Globus pallidus (tissue), 1 donor: ENCODE measurements at regions not wholly inside any gene's neighbourhood (a gene's known extent, or its start where the extent isn't known, plus 50 kb on each side); places are given as distances from the start of the nearest gene placed in this dataset.
"Not testable (repeated sequence)": the region's sequence is repeated elsewhere in the genome, so short reads cannot be mapped to it uniquely, and the experiment has no call there.

Source experiments
- DNase-seq: peaks from one replicate; pipeline ENCODE4 v3.0.0-alpha.2; 2015; ENCODE audit warnings: low spot score

DNA sequence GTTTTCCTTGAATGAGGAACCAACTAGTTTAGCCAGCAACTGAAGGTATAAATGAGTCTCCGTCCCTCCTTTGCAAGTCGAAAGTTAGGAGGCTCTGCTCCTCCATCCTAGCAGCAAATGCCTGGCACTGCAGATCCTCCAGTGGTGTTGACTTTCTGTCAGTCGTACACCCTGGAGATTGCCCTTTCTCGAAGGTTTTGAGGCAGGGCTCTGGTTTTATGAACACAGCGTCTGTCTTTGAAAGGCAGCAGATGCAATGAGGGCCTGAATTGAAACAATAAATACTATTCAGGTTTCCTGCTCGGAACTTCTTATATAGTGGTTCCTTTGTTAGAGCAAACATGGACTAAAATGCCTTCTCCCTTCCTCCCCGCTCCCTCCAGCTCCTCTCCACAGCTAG, 284.0 kb downstream of the TMEM38B start:
- peak; percentile 80 for DNase-seq

DNA sequence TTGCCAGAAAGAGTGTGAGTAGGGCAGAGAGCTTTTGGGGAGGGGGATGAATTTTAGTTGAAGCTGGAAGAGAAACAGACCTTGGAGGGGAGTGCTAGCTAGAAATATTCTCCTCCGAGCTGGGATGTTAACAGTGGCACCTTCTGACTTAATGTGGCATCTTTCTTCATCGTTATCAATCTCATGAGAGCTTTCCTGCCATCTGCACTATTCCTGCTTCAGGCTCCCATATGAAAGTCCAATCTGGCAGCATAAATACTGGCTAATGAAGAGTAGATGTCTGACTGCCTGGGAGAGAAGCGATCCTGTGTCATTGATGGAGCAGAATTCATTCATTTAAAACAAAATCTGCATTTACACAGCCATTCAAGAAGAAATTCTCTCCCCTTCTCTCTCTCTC, 284.5 kb downstream of the TMEM38B start:
- DNase-seq = no peak

DNA sequence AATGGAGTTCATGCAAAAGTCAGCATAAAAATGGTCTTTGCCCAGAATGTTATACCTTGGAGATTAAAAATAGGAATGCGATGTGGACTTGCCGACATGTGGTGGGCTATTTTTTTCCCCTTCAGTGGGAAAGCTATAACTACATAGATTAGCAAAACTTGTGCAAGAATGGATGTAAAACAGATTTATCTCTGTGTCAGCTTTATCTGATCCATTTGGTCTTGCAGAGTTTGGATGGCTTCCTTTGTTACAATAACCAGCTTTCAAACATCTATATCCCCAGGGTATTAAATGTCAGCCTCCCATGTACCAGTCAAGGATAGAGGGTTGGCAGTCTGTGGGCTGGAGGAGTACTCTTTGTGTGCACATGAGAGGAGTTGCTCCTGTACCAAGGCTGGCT, 284.9 kb downstream of the TMEM38B start:
- no peak for DNase-seq

DNA sequence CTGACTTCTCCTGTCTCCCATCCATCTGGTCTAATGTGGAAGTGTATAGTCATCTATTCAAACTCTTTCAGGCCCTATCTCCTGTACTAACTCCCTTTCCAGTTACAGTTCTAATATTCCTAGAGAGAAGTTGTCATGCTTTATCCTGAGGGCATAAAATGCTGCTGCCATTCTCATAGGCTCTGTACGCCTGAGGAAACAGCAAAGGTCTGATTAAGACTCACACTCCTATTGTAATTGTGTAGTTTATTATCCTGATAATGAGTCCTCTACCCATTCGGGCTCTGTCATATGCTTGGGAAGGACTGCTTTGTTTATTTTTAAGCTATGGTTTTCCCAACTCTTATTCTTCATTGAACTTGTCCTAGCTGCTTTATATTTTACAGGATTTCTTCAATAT, 290.4 kb downstream of the TMEM38B start:
- DNase-seq = no peak

DNA sequence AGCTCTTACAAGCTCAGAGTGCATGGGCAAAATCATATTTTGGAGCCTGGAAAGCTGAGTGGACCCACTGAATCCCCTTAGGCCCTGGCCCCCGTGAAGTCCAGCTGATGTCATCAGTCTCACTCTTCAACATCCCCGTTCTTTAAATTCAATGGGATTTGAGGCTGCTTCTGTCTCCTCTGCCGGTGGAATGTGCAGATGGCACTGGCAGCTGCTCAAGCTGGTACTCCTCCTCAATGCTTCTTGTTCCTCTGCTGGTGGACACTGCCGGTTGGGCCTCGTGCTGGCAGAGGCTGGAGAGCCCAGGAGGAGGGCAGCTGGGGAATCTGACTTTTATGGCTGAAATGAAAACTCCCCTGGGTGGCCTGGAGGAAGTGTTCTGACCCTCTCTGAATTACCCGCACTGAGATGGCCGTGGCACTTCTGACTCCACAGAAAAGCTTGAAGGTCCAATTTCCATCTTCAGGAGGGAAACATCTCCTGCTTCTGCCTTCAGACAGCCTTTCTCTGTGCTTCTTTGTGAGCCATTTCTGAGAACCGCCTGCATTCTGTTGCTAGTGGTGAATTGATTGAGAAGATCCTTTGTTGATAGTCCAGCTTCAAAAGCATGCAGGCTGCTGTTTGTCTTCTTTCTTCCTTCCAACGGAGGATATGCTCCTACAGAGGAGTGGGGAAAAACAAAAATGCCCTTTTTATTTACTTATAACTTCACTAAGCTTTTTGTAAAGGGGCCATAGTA, 298.9 kb downstream of the TMEM38B start:
- DNase-seq = peak; percentile 84

DNA sequence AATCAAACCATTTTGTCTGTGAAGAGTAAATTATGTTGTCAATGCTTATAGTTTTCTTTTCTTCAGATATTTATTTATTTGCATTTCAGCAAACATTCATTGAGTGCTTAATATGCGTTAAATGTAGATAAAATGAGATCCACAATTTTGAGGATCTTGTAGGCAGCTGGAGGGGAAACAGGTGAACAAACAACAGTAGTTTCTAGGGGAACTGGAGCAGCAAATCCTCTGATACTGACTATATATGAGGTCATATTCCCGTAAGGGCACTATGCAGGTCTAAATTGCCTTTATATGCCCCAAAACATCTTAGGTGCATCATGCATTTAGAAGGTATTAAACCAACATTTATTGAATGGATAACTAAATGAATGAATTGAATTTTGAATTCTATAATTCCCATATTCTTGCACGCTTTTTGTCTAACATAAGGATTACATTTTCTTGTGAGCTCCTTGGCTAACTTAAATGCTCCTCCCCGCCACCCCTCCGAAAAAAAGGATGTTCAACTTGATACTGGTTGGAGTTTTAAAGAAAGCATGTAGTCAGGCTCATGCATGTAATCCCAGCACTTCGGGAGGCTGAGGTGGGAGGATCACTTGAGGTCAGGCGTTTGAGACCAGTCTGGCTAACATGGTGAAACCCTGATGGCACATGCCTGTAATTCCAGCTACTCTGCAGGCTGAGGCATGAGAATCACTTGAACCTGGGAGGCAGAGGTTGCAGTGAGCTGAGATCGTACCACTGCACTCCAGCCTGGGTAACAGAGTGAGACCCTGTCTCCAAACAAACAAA, 299.8 kb downstream of the TMEM38B start:
- DNase-seq = no peak

DNA sequence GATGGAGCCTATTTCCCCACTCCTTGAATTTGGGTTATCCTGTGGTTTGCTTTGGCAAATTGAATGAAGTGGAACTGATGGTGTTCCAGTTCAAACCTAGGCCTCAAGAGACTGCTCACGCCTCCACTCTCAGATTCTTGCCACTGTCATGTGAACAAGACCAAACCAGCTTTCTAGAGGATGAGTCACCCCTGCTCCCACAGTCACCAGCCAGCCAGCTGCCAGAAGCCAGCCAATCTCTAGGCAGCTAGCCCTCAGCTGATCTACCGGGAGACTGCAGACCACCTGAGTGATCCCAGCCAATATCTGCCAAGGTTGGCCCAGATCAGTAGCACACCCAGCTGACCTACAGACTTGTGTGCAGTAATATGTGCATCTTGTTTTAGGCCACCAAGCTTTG, 300.6 kb downstream of the TMEM38B start:
- peak; percentile 61 for DNase-seq

DNA sequence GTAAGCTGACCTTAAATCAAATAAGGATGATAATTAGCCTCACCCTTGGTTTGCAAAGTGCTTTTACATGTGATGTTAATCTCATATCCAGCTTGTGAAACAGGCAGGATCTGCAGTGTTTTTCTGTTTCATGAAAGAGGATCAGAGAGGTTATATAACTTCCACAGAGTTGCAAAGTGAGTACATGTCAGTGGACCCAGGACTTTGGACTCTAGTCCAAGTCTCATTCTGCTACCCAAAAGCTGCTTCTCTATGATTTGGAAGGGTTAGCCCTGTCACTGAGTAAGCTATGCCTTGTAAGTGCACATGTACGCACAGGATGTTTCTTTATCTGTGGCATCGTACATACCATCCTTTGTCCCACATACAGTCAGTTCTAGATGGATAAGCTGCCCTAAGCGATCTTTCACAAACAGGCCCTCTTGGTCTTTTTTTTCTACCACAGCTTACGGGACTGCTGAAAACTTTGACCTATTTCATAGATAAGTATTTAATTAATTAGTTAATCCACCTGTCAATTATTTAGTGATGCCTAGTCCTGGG, 322.9 kb downstream of the TMEM38B start:
- DNase-seq = no peak

DNA sequence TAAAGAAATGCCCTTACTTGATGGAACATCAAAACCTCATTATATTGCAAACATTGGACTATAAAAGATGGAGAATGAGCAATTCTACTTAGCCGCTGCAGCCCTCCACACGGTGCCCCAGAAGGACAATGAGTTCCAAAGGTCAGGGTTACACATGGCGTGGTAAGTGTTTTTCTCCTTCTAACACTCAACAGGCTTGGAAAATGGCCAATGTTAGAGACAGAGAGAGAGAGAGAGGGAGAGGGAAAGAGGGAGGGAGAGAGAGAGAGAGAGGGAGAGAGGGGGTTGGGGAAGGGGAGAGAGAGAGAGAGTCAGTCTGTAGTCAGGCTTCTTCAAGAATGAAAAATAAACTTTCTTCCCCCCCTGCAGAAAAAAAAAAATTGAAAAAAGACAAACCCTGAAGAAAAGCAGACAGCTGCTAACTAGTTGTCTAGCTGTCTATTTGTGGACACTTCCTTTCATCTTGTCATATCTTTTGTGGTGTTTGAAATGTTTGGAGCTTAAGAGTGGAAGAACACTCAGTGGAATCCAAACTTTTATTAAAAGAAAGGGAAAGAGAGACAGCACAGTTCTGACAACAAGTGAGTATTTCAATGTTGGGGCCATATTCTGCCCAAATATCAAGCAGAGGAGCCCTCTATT, 324.8 kb downstream of the TMEM38B start:
- DNase-seq = no peak

DNA sequence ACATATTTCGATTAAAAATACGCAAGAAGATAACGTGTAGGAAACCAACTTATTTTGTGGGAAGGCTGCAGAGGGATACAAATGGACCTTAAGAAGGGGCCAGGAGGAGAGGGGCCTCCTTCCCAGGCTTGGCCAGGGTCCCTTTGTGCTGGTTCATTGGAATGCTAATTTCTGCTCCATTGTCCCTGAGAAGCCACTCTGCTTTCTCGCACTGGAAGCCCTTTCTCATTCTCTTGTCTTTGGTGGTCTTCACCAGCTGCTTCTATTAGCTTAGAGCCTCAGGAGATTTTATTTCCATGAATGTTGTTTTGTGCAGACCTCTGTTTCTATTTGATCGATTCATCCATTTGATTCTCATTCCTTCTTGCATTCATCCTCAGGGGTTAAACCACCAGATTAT, 325.4 kb downstream of the TMEM38B start:
- no peak for DNase-seq

DNA sequence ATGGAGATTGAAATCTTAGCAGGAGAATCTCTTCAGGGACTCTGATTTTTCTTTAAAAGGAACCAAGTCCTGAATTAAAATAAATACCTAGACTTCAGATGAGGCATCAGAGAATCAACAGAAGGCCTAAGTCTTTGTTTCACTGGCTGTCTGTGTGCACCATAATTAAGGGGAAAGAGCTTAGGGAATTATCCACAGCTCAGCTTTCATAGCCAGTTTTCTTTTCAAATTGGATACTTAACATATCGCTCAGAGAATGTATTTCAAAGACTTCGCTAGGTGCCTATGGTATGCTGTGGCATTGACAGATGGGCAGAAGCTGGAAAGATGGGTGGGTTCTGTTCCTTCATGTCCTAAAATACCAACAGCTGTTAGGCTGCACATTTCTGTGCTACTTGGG, 325.8 kb downstream of the TMEM38B start:
- DNase-seq = no peak

DNA sequence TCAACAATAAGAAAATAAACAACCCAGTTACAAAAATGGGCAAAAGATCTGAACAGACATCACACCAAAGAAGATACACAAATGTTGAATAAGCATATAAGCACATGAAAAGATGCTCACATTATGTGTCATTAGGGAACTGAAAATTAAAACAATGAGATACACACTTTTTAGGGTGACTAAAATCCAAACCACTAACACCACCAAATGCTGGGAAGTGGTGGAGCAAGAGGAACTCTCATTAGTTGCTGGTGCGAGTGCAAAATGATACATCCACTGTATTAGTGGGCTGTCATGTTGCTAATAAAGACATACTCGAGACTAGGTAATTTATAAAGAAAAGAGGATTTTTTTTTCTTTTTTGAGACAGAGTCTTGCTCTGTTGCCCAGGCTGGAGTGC, 329.1 kb downstream of the TMEM38B start:
- DNase-seq = no peak

DNA sequence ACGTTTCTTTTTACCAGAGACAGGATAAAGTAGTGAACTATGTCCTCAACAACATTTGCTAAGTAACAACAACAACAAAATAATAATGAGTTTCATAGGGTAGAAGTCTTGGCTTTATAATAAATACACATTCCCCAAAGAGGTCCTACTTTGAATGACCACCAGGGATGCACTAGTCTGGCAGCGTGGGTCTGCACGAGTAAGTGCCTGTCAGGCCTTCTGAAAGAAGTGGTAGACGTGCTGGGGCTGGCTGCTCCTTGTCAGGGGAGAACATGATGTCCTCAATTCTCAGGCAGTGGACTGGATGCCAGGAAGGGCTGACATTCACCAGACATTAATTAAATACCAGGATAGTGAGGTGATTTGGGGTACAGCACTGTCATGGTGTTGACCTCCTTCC, 331.1 kb downstream of the TMEM38B start:
- no peak for DNase-seq

DNA sequence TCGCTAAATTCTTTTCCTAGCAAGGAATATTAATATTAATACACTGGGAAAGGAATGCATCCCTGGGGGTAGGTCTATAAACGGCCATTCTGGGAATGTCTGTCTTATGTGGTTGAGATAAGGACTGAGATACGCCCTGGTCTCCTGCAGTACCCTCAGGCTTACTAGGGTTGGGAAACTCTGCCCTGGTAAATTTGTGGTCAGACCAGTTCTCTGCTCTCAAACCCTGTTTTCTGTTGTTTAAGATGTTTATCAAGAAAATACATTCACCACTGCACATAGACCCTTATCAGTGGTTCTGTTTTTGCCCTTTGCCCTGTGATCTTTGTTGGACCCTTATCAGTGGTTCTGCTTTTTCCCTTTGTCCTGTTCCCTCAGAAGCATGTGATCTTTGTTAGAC, 335.8 kb downstream of the TMEM38B start:
- not testable (repeated sequence) for DNase-seq

DNA sequence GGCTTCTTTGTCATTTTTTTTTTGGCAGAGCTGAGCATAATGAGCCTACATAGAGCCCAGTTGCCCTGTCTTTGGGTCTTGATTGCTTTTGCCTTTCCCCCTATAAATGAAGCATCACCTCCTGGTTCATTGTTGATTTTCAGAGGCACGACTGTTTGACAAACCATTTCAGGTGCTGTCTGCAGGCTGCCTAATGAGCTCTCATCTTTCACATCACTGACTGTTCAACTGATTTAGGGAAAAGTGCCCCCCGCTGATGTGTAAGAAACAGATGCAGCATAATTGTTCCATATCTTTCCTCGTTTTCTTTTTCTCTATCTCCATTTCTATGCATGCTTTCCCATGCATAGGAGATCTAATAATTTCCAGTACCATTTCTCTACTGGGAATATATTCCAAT, 338.6 kb downstream of the TMEM38B start:
- no peak for DNase-seq

DNA sequence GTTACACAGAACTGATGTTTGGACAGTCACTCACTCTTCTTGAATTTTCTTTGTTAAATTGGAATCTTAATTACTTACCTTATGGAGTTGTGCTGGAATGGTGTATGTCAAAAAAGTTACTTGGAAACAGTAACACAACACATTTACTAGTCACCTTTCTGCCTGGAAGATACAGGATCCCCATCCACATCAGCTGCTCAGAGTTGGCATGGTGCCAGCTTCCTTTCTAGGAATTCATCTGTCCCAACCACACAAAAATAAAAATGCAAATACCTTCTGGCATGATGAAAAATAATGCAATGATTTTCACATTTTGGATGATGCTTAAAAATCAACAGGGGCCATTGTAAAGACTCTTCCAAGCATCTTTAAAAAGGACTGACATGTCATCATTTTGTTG, 341.5 kb downstream of the TMEM38B start:
- DNase-seq = no peak

DNA sequence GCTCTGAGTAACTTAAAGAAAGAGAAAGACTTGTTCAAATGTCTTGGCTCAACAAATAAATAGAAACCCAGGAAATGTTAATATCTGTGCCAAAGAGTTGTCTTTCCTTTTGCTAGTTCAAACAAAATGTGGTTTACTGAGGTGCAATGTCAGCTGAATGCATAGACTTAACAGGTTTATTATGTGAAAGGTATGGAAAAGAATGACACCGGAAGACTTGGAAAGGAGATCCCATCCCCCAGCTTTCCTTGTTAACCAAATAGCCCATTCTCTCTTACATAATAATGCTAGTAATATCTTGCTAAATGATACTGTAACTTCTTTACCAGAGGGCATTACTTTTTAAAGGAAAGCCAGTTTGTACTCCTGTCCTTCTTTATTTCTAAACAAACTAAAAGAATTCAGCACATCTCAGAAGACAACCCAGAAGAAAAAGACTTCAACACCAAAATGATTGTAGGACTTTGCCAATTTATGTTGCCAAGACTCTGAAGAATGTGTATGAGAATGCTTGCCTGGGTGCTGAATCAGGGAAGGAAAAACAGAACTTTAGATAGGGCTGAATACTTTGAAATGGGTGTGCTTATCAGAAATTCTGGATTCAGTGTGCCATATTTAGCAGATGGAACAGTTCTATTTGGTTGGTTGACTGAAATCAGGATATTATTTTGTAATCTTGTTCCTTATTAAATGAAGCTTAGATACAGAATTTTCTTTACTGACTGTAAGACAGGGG, 344.1 kb downstream of the TMEM38B start:
- no peak for DNase-seq

DNA sequence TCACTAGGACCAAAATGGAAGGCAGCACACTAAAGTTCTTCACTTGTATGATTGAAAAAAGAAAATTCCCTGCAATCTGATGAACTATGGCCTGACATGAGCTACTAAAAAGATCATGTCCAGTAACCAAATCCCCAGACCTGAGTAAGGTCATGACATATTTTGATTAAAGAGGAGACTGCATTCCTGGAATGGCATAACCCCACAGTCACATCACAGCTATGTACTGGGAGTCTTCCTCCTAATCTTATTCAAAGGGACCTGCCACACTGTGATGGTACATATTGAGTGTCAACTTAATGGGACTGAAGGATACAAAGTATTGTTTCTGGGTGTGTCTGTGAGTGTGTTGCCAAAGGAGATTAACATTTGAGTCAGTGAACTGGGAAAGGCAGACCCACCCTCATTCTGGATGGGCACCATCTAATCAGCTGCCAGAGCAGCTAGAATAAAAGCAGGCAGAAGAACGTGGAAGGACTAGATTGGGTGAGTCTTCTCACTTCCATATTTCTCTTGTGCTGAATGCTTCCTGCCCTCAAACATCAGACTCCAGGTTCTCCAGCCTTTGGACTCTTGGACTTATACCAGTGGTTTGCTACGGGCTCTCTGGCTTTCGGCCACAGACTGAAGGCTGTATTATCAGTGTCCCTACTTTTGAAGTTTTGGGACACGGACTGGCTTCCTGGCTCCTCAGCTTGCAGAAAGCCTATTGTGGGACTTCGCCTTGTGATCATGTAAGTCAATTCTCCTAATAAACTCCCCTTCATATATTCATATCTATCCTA, 345.0 kb downstream of the TMEM38B start:
- no peak for DNase-seq

DNA sequence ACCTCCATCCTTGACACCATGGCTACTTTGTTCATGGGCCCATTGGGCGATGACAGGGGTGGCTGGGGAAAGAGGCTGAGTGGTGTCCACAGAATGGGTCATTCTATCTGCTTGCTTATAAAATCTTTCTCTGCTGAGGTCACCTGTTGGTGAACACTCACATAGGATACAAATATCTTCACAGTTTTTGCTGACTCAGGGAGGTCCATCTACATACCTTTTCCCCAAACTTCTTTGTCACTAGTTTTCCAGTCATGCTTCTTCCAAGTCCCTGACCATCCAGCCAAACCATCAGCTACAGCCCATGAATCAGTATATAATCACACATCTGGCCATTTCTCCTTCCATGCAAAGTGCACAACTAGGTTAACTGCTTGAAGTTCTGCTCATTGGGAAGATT, 347.6 kb downstream of the TMEM38B start:
- DNase-seq = not testable (repeated sequence)

DNA sequence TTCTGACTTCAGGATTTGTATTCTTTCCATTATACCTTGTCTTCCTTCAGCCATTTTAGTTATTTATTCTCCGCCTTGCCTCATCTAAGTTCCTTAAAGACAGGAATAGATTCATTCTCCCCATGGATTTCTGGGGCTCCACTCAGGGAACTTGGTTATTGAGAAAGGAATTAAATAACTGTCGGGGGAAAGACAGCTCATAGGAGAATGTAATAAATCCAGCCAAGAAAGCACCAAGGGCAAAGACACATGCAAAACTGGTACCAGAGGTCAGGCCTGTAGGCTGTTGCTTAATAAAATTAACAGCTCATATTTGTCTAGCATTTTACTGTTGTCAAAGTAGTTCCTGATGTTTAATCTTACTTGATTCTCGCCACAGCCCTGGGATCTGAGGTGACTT, 357.2 kb downstream of the TMEM38B start:
- DNase-seq = no peak

DNA sequence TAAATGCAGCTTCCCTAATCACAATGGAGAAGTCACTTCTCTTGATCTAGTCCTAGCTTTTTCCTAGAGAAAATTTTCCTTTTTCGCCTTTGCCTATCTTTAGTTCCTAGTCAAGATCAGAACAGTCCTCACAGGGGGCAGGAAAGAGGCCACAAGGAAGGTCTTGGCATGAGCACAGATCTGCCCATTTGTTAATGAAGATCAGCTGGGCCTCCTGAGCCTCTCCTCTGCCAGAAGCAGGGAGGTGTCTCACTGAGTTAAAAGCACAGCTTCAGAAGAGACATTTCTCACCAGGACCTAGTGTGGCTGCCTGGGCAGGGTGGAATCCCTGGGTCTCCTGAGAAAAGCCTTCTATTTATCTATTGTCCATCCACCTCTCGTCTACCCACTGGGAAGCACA, 357.8 kb downstream of the TMEM38B start:
- no peak for DNase-seq
